ENCODE measurements at regions not wholly inside any gene's neighbourhood (a gene's known extent, or its start where the extent isn't known, plus 50 kb on each side); places are given as distances from the start of the nearest gene placed in this dataset.

- no peak for DNase-seq
These were observed 56.4 kb upstream of the F13A1 start for GRCh38 chr6:6376845-6377244.

GRCh38 chr6:6377621-6378020 lies 57.2 kb upstream of the F13A1 start:
- no peak for DNase-seq

GRCh38 chr6:6379573-6379972 lies 59.1 kb upstream of the F13A1 start:
- DNase-seq = no peak

- DNase-seq = no peak
These were observed 64.1 kb upstream of the F13A1 start for GRCh38 chr6:6384520-6384919.

GRCh38 chr6:6386010-6386409 lies 65.5 kb upstream of the F13A1 start:
- peak in 1 of 2 donors; percentile 17 for DNase-seq

DNA sequence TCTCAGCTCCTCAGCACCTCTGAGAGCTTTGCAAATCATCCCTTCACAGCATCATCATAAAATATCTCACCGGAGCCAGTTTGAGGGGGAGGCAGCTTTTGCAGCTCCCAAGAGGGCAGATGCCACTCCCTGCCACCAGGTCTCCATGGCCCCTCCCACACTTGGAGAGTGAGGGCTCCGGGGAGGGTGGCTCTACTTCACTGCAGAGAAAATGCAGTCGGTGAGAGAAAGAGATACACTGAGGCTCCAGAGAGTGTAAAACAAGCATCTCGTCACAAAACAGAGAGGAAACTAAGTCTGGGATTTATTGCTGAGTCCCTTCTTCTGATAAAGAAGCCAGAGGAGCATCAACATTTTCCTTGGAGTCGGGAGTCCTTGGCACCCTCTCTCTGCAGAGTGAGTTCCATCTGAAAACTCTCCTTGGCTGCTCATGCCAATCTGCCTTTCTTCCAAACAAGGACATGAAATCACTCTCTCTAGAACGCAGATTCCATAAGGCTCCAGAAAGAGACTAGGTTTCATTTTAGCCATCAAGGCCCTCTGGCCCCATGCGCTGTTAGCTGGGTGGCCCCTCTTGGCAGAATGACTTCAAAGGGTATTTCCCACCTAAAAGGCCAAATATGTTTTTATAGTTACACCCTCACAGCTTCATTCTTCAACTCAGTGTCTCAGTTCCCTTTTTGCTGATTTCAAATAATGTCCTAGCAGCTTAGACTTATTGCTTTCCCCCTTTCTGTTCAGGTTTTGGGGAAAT lies 70.6 kb upstream of the F13A1 start:
- no peak for DNase-seq

DNA sequence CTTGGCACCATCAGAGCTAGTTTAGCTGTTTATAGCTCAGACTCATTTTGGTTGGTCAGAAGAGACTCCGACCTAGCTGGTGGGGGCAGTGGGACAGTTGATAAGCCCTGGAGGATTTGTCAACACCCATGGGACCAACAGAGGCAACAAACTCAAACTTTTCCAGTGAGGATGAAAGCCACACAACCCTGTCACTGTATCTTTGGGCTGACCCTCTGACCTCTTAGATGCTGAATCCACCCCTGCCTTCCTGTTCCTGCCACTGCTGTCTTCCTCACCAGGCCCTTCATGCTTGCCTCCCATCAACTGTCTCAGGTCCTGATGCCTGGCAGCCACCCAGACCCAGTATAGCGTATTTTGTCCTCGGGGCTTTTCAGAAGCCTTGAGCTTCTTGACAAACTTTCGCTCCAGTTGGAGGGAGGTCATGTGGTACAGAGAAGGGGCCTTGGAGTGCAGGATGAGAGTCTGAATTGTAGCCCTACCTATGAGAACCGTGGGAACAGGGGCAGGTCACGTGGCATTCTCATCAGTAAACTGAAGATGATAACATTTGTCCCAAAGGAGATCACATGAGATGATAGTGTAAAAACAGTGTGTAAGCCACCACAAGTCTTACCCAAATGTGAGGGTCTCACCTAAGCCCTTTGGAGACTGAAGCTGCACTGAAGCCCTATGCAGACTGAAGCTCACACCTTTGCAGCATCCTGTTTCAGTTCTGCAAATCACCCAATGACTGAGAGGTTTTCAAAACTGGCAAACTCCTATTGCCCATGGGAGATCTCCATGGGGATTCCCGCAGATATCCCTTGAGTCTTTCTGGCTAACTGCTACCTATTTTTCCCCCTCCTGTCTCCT lies 72.0 kb upstream of the F13A1 start:
- DNase-seq = no peak

- DNase-seq = no peak
These were observed 72.6 kb upstream of the F13A1 start for GRCh38 chr6:6393069-6393529.

GRCh38 chr6:6395581-6396197 lies 75.2 kb upstream of the F13A1 start:
- DNase-seq = peak; percentile 19 to 24

GRCh38 chr6:6397842-6398241 lies 77.4 kb upstream of the F13A1 start:
- no peak for DNase-seq

- DNase-seq = no peak
These were observed 79.1 kb upstream of the F13A1 start for GRCh38 chr6:6399568-6399967.

- no peak for DNase-seq
These were observed 80.9 kb upstream of the F13A1 start for GRCh38 chr6:6401401-6401800.

- DNase-seq = no peak
These were observed 81.5 kb upstream of the F13A1 start for GRCh38 chr6:6402006-6402405.

DNA sequence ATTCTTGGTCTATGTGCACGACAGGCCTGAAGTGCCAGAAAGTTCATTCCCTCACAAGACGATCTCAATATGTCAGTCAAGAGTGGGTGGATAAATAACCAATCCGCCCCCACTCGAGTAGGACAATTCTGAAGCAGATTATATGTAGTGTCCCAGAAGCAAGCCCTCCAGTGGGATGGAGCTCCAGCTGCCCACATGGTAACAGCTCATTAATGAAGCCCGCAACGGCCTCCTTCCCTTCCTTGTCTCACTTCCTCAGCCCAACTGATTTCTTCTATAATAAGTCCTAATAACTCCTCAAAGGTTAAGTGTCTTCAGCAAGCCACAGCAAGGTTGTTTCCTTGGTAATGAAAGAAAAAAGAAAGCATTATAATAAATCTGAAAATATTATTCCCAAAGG lies 82.1 kb upstream of the F13A1 start:
- no peak for DNase-seq

DNA sequence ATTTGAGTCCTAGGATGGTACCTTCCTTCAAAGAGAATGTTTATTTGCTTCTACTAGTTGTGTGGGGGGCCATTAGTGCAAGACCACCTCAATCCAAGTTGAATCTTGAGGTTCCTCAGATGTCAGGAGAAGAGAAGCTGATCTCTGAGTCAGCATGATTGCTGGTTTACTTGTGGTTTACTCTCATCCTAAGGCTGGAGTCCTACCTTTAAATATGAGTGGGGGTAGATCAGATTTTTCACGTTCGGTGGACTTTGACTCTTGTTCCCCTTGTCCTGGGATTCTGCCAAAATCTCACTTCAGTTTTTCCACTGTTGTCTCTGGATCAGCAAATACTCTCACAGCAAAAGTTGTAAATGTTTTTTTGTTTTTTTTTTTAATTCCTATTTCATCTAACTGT lies 84.6 kb upstream of the F13A1 start:
- no peak for DNase-seq

DNA sequence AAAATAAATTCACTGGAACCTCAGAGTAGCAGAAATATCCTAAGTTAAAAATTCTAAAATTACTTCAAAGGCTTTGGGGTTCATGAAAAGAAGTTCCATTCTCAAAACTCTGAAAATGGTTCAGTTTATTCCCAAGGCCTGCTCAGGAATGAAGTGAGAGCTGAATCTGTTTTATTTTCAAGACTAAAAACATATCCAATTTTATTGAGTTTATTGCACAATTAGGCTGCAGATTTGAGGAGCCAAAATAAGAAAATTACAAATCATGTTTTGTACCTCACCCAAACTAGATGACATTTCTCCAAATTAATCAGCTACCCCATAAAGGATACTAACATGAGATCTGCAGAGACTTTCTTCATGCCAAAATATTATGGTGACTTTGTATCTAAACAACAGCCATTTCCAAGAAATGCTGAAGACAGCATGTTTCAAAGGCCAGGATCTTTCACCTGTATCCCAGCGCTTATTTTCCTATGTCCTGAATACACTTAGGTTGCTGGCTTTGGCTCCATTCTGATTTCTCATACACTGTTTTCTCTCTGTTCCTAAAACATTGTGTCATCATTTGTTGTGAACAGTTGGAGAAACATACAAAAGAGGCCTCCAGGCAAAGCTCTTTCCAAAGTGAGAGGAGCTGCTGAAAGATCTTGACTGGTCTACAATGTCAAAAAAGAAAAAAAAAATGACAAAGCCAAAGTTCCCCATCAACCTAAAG lies 85.7 kb upstream of the F13A1 start:
- DNase-seq = no peak

DNA sequence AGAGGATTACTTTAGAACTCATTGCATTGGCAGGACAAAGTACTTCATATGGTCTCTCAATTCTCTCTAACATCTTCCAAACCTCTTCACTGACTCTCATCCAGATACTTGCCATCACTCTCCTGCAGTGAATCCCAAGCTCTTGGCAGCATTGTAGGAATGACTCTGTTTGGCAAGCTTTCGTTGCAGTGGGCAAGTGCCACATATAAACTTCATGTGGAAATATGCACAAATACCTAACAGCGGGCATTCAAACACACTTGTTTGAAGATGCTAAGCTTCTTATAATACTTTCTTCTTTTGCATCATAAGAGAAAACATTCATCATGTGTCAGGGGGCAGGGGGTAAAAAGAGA lies 86.2 kb upstream of the F13A1 start:
- no peak for DNase-seq

- DNase-seq = peak in 1 of 2 donors; percentile 16
These were observed 86.7 kb upstream of the F13A1 start for GRCh38 chr6:6407071-6407741.

DNA sequence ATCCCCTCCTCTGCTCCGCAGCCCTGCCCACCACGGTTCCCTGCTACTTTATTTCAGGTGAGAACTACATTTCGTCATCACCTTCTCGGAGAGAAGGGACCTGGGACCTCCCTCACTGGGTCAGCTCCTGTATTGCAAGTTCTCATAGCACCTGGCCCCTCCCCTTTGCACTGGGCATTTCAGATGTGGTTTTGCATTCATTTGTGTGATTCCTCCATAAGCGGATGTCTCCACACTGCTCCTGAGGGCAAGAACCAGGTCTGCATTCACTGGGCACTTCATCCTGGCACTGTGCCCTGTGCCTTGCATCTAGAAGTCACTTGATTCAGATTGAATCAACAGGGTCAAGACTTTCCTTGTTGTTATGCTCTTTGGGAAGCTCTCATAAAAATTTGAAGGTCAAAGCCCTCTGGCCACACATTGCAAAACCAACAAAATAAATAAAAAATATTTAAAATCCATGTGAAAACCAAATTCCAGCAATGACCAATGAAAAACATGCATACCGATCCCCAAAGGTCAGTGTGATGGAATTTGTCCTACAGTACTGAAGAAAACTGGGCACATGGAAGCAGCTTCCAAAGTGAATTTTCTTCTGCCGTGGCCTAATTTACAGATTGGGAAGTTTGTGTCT lies 89.1 kb upstream of the F13A1 start:
- DNase-seq = no peak

GRCh38 chr6:6411115-6411514 lies 90.7 kb upstream of the F13A1 start:
- no peak for DNase-seq

DNA sequence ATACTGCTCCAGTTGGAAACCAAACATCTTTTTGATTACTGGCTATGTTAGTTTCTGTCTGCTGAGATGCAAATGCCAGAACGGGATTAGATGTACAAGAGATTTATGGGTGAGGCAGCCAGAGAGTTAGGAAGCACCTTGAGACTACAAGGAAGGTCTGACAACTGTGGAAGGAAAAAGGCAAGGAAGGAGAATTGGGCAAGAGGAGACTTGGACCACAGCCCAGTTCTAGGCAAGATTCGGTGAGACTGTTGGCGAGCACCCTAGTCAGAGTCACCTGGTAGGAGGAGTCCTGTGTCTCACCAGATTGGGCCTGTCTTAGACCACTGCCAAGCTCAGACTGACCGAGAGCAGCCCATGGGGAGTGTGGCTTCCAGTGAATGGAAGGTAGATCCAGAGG lies 91.8 kb upstream of the F13A1 start:
- no peak for DNase-seq

DNA sequence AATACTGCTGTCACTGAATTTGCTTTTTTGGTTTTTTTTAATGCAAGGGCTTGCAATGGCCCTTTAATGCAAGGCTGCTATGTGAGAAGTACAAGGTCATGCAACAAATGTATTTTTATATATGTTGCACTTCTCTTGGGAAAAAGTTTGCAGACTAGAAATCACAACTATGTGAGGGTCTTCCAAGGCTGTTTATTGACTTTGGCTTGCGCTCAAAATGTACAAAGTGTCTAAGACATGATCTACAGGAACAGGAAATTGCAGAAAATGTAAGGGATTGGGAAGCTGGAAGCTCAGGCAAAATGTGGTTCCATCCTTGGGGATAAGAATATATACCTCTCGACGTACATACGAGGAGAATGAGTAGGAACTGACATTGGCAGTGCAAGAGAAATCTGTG lies 92.2 kb upstream of the F13A1 start:
- DNase-seq = no peak
